ENCODE measurements at regions not wholly inside any gene's neighbourhood (a gene's known extent, or its start where the extent isn't known, plus 50 kb on each side); places are given as distances from the start of the nearest gene placed in this dataset.
"Not testable (repeated sequence)": the region's sequence is repeated elsewhere in the genome, so short reads cannot be mapped to it uniquely, and the experiment has no call there.

DNA sequence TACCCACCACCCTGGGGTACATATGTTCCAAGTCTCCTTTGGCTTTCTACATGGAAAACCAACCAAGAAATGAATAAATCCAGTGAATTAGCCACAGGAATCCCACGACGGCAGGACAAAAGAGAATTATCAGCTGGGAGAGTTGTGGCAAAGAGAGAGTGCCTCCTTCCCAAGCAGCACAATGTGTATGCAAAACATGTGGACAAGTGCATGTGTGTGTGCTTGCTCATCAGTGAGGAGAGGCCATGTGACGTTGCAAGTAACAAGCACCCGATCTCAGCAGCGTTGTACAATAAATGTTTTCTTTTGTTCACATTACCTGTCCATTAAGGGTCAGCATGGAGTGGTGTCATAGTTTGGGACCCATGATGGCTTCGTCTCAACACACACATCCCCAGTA lies 50.0 kb upstream of the EMX2 start:
- DNase-seq (ENCODE audit: low spot score) = no peak
- H3K27me3 Mint-ChIP-seq (ENCODE audit: low read depth) = peaks cover 20% of the 10 kb centered on the region
- intact Hi-C loops (cut with micrococcal nuclease) = no loop called here
- no peaks in the 10 kb centered on the region for H3K9me3 Mint-ChIP-seq
- H3K36me3 Mint-ChIP-seq (ENCODE audit: low read depth) = no peaks in the 10 kb centered on the region
- no peak overlapping the region for H3K27ac Mint-ChIP-seq
- no peak overlapping the region for H3K4me3 Mint-ChIP-seq (ENCODE audit: low read depth)
- peaks cover 2% of the 10 kb centered on the region for H3K4me1 Mint-ChIP-seq (ENCODE audit: low read depth)

DNA sequence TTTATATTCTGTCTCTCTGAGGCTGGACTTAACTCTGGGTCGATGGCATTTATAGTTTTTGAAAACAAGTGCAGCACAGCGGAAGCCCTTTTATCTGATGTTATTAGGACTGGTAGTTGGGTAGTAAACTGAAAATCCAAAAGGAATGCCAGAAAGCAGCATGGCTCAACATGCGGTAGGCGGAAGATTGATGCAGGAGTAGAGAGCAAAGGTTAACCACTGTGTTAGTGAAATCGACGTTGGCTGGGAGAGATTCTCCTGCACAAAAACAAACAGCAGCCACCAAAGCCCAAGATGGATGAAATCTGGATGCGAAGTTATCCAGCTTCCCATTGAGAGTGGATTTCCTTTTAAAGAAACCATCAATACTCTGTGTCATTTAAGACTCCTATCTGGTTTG lies 54.5 kb upstream of the EMX2 start:
- Mint-ChIP-seq H3K27me3 (ENCODE audit: low read depth) (no peaks in the 10 kb centered on the region), H3K4me3 (ENCODE audit: low read depth) (no peak overlapping the region), H3K27ac (no peak overlapping the region), H3K36me3 (ENCODE audit: low read depth) (no peaks in the 10 kb centered on the region), H3K9me3 (no peaks in the 10 kb centered on the region), H3K4me1 (ENCODE audit: low read depth) (no peaks in the 10 kb centered on the region)
- intact Hi-C loops (cut with micrococcal nuclease) = no loop called here
- no peak for DNase-seq (ENCODE audit: low spot score)

DNA sequence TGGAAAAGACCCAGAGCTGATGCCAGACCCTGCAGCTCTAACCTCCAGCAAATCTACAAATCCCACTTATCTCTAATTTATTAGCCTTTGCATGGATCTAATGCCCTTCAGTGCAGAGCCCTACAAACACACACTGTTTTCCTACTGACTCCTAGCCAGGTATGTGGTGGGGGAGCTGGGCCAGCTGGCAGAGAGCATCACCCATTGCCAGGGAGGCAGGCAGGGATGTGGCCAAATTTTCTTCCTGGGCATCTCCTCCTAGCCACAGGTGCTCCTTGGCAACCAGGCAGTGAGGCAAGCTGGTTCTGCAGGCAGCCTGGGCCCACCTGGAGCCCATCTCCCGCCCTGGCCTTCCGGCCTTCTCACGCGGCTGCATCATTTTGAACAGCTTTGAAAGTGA lies 55.9 kb upstream of the EMX2 start:
- no peaks in the 10 kb centered on the region for H3K4me1 Mint-ChIP-seq (ENCODE audit: low read depth)
- H3K36me3 Mint-ChIP-seq (ENCODE audit: low read depth) = no peaks in the 10 kb centered on the region
- H3K27me3 Mint-ChIP-seq (ENCODE audit: low read depth) = no peaks in the 10 kb centered on the region
- H3K4me3 Mint-ChIP-seq (ENCODE audit: low read depth) = no peak overlapping the region
- H3K27ac Mint-ChIP-seq = no peak overlapping the region
- DNase-seq (ENCODE audit: low spot score) = no peak
- intact Hi-C loops (cut with micrococcal nuclease) = no loop called here
- H3K9me3 Mint-ChIP-seq = no peaks in the 10 kb centered on the region

DNA sequence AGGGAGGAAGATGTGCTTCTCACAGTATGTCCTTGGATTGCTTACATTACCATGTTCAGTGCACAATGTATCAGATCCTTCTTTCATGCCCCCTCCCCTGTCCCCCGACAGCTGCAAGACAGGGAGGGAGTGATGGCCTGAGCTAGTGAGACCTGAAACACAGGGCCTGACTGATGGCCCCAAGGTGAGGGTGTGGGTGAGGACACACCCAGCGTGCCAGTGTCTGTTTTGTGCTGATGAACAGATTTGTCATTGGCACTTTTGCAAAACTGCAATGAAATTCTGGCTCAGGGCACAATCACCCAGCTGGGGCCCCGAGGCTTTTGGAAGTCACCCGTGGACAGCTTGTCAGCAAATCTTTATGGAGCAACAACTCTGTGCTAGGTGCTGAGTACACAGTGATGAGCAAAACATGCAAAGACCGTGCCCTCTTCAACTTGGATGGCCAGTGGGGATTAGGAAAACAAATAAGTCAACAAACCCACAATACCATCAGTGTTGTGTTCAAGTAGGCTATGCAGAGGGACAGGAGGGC lies 59.4 kb upstream of the EMX2 start:
- Mint-ChIP-seq H3K27ac (no peak overlapping the region), H3K36me3 (ENCODE audit: low read depth) (no peaks in the 10 kb centered on the region), H3K4me1 (ENCODE audit: low read depth) (no peaks in the 10 kb centered on the region), H3K27me3 (ENCODE audit: low read depth) (peaks cover 1% of the 10 kb centered on the region), H3K9me3 (no peaks in the 10 kb centered on the region), H3K4me3 (ENCODE audit: low read depth) (no peak overlapping the region)
- intact Hi-C loops (cut with micrococcal nuclease) = no loop called here
- DNase-seq (ENCODE audit: low spot score) = no peak

DNA sequence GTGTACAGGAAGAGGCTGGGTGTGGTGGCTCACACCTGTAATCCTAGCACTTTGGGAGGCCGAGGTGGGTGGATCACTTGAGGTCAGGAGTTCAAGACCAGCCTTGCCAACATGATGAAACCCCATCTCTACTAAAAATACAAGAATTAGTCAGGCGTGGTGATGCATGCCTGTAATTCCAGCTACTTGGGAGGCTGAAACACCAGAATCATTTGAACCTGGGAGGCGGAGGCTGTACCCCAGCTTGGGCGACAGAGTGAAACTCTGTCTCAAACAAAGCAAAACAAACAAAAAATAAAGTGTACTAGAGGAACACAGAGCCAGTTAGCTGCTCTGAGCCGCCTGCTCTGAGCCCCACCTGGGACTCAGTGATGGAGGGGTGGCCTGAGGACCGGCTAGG lies 61.5 kb upstream of the EMX2 start:
- H3K27ac Mint-ChIP-seq; H3K27me3 Mint-ChIP-seq (ENCODE audit: low read depth); H3K4me1 Mint-ChIP-seq (ENCODE audit: low read depth); H3K9me3 Mint-ChIP-seq; H3K4me3 Mint-ChIP-seq (ENCODE audit: low read depth); H3K36me3 Mint-ChIP-seq (ENCODE audit: low read depth); intact Hi-C loops (cut with micrococcal nuclease); DNase-seq (ENCODE audit: low spot score): not testable (repeated sequence)

DNA sequence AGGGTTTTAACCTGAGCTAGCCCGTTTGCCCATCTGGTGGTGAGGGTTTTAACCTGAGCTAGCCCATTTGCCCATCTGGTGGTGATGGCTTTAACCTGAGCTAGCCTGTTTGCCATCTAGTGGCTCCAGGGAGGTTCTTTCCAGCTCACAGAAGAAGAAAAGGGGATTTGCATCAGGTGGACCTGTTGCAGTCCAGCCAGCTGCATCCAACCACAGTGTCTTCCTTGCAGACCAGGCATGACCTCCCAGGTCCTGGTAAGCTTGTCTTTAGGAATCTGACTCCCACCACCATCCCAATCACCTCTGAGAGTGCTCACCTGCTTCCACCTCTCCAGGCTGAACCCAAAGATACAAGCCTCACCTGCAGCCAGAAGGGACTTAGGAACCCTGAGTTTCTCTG lies 62.4 kb upstream of the EMX2 start:
- H3K27ac Mint-ChIP-seq = no peak overlapping the region
- intact Hi-C loops (cut with micrococcal nuclease) = no loop called here
- no peaks in the 10 kb centered on the region for H3K4me1 Mint-ChIP-seq (ENCODE audit: low read depth)
- peaks cover 6% of the 10 kb centered on the region for H3K27me3 Mint-ChIP-seq (ENCODE audit: low read depth)
- H3K4me3 Mint-ChIP-seq (ENCODE audit: low read depth) = no peak overlapping the region
- no peak for DNase-seq (ENCODE audit: low spot score)
- H3K9me3 Mint-ChIP-seq = no peaks in the 10 kb centered on the region
- no peaks in the 10 kb centered on the region for H3K36me3 Mint-ChIP-seq (ENCODE audit: low read depth)

DNA sequence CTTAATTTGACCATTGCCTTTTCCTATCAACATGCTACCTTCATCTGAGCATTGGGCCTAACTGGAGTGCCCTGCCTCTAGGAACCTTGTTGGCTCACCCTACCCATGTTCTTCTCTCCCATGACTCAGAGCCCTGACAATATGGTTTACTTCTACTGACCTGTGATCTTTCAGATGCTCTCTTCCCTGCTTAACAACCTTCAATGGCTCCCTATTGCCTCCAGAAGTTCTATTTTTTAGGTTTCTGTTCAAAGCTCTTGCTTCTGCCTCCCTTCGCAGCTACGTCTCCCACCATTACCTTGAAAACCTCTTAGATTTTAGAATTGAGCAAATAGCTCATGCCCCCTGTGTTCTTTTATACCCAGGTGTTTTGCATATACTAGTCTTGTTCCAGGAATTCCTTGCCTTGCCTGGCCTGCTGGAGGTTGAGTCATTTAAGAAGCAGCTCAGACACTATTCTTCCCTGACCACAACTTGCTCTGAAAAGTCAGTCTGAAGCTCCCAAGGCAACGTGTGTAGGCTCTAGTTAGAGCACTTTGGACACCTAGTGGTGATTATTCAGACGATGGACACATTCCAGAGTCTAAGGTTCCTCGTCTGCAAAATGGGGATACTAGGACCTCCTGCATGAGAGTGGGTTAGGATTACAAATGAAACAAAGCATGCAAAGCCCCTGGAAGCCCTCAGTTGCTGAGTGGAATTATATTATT lies 64.4 kb upstream of the EMX2 start:
- Mint-ChIP-seq H3K27ac (no peak overlapping the region), H3K36me3 (ENCODE audit: low read depth) (no peaks in the 10 kb centered on the region), H3K4me1 (ENCODE audit: low read depth) (no peaks in the 10 kb centered on the region), H3K4me3 (ENCODE audit: low read depth) (no peak overlapping the region), H3K9me3 (no peaks in the 10 kb centered on the region), H3K27me3 (ENCODE audit: low read depth) (peaks cover 6% of the 10 kb centered on the region)
- no peak for DNase-seq (ENCODE audit: low spot score)
- intact Hi-C loops (cut with micrococcal nuclease) = no loop called here

DNA sequence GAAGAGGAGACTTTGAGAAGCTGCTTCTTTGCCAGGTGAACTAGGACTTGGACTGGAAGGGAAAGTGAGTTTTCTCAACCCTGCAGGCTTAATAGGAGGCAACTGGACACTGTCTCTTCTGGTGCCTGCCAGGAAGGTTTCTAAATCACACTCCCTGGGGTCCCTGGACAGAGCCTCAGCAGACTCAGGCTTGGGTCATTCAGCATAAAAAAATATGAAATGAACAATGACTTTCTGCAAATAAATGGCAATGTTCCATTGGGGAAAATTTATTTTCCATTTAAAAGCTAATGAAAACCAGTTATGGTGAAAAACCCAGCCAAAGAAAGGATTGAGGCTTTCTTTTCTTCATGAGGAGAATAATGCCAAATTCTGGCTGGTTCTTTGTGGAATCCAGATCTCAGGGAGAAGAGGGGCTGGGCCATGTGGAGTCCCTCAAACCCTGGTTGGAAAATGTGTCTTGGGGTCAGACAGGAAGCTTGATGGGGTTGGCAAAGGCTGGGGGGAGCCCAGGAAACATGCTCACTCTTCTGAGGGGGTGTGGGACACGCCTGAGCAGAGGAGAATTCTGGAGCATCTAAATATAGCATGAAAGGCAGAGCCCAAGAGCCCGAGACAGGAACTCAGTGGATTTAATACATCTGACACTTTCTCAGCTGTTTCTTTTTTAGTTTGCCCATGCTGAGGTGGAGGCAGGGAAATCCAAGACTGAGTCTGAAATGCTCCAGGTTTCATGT lies 65.2 kb upstream of the EMX2 start:
- no peak for DNase-seq (ENCODE audit: low spot score)
- H3K27me3 Mint-ChIP-seq (ENCODE audit: low read depth) = peaks cover 6% of the 10 kb centered on the region
- intact Hi-C loops (cut with micrococcal nuclease) = no loop called here
- H3K4me3 Mint-ChIP-seq (ENCODE audit: low read depth) = no peak overlapping the region
- H3K4me1 Mint-ChIP-seq (ENCODE audit: low read depth) = no peaks in the 10 kb centered on the region
- H3K27ac Mint-ChIP-seq = no peak overlapping the region
- H3K9me3 Mint-ChIP-seq = no peaks in the 10 kb centered on the region
- no peaks in the 10 kb centered on the region for H3K36me3 Mint-ChIP-seq (ENCODE audit: low read depth)

DNA sequence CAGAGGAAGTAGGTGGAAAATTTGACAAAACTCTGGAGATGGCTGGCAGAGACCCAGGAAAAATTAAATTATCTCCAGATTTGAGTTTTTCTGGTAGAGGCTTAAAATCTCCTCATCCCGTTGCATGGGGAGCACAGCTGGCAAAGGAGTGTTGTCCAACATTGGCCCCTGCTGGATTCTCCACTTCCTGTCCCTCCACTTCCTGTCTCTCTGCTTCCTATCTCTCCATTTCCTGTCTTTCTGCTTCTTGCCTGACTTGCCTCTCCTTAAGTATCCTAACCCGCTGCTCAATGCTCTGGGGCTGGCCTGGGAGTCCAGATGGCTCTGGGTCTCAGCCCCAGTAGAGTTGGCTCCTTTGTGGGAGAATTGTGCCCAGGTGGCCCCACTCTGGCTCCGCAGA lies 65.8 kb upstream of the EMX2 start:
- intact Hi-C loops (cut with micrococcal nuclease) = no loop called here
- Mint-ChIP-seq H3K27ac (no peak overlapping the region), H3K27me3 (ENCODE audit: low read depth) (peaks cover 6% of the 10 kb centered on the region), H3K9me3 (no peaks in the 10 kb centered on the region), H3K4me1 (ENCODE audit: low read depth) (no peaks in the 10 kb centered on the region), H3K36me3 (ENCODE audit: low read depth) (no peaks in the 10 kb centered on the region), H3K4me3 (ENCODE audit: low read depth) (no peak overlapping the region)
- DNase-seq (ENCODE audit: low spot score) = no peak

DNA sequence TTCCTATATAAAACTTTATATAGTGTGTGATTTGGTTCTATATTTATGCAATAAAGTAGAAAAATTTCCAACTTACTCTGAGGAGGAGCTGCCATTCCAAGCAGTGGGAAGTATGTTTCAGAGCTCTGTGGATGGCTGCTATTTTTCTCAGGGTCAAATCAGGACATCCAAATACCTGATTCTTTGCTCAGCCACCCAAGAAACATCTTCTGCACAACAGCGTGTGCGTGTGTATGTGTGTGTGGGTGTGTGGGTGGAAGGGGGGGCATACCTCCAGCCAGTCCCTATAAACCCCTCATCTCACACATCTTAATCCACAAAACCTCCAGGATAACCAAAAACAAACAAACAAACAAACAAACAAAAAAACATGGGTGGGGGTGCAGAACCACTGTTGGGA lies 66.3 kb upstream of the EMX2 start:
- H3K27ac Mint-ChIP-seq = no peak overlapping the region
- no peaks in the 10 kb centered on the region for H3K36me3 Mint-ChIP-seq (ENCODE audit: low read depth)
- no peaks in the 10 kb centered on the region for H3K4me1 Mint-ChIP-seq (ENCODE audit: low read depth)
- no peaks in the 10 kb centered on the region for H3K9me3 Mint-ChIP-seq
- intact Hi-C loops (cut with micrococcal nuclease) = no loop called here
- no peak for DNase-seq (ENCODE audit: low spot score)
- H3K27me3 Mint-ChIP-seq (ENCODE audit: low read depth) = peaks cover 6% of the 10 kb centered on the region
- H3K4me3 Mint-ChIP-seq (ENCODE audit: low read depth) = no peak overlapping the region

DNA sequence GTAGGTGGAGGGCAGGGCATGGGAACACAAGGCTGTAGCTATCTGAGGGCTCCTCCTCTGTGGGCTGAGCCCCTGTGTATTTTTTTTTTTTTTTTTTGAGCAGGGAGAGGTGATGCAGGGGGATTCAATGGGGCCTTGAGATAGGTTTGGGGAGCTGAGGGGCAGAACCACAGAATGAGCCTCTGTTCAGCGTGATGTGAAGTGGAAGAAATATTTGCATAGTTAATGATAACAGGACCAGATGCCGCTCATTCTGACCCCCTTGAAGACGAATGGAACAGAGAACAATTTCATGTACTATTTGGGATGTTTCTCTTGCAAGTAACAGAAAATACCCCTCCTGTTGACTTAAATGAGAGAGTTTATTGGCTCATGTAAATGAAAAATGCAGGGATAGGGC lies 69.7 kb upstream of the EMX2 start:
- Mint-ChIP-seq H3K4me3 (ENCODE audit: low read depth) (no peak overlapping the region), H3K4me1 (ENCODE audit: low read depth) (no peaks in the 10 kb centered on the region), H3K27me3 (ENCODE audit: low read depth) (peaks cover 3% of the 10 kb centered on the region), H3K9me3 (no peaks in the 10 kb centered on the region), H3K27ac (no peak overlapping the region), H3K36me3 (ENCODE audit: low read depth) (no peaks in the 10 kb centered on the region)
- no peak for DNase-seq (ENCODE audit: low spot score)
- intact Hi-C loops (cut with micrococcal nuclease) = no loop called here

DNA sequence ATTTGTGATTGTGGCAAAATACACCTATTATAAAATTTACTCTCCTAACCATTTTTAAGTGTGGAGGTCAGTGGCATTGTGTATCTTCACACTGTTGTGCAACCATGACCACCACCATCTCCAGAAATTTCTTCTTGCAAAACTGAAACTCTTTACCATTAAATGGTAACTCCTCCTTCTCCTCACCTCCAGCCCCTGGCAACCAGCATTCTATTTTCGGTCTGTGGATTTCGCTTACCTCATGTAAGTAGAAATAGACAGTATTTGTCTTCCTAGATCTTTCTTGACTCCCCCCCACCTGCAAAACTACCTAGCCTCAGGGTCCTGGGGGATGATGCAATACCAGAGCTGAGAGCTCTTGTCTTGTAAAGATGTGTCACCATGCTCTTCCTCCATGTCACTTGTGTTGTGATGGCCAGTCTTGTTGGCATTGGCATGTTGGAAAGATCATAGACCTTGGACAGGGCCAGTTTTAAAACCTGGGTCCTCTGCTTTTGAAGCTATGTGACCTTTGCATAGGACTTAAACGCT lies 71.1 kb upstream of the EMX2 start:
- Mint-ChIP-seq H3K27ac (no peak overlapping the region), H3K4me1 (ENCODE audit: low read depth) (no peaks in the 10 kb centered on the region), H3K27me3 (ENCODE audit: low read depth) (no peaks in the 10 kb centered on the region), H3K4me3 (ENCODE audit: low read depth) (no peak overlapping the region), H3K9me3 (no peaks in the 10 kb centered on the region), H3K36me3 (ENCODE audit: low read depth) (no peaks in the 10 kb centered on the region)
- DNase-seq (ENCODE audit: low spot score) = no peak
- intact Hi-C loops (cut with micrococcal nuclease) = no loop called here

DNA sequence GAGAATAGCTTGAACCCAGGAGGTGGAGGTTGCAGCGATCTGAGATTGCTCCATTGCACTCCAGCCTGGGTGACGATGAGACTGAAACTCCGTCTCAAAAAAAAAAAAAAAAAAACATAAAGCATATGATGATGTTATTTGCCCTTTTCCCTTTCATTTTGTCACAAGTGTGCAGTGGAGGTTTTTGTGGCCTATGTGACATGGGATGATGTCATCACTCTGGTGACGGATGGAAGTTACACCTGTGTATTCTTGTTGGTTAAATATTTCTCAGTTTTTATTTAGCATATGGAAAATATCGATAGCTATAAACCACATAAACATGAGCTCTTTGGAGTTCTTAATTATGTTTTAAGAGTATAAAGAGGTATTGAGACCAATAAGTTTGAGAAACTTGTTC lies 71.8 kb upstream of the EMX2 start:
- Mint-ChIP-seq H3K27me3 (ENCODE audit: low read depth) (no peaks in the 10 kb centered on the region), H3K36me3 (ENCODE audit: low read depth) (no peaks in the 10 kb centered on the region)

More for the DNA sequence above, 71.8 kb upstream of the EMX2 start:
- DNase-seq (ENCODE audit: low spot score) = no peak
- intact Hi-C loops (cut with micrococcal nuclease) = no loop called here
- Mint-ChIP-seq H3K4me3 (ENCODE audit: low read depth) (no peak overlapping the region), H3K4me1 (ENCODE audit: low read depth) (no peaks in the 10 kb centered on the region), H3K9me3 (no peaks in the 10 kb centered on the region), H3K27ac (no peak overlapping the region)

Measured in activated T-helper 2 cell treated with anti-CD3 and anti-CD28 coated beads, Interferon-gamma antibody, Interleukin-2, Interleukin-4, amounts not matched to agents 10 μg/mL and 5 μg/mL and 100 μg/mL, durations not matched to agents 14 hours and 24 hours and 36 hours (primary cell).